ENCODE measurements at regions not wholly inside any gene's neighbourhood (a gene's known extent, or its start where the extent isn't known, plus 50 kb on each side); places are given as distances from the start of the nearest gene placed in this dataset.

- TF ChIP-seq CTCF (IDR thresholded peaks at IDR 0.05) (no peak), POLR2A (IDR thresholded peaks at IDR 0.05) (no peak), POLR2AphosphoS5 (IDR thresholded peaks at IDR 0.05) (no peak)
These were observed 447.8 kb upstream of the KCND2 start for GRCh38 chr7:119825091-119825655.

Measured in breast epithelium (tissue), 3 donors.